ENCODE measurements at regions not wholly inside any gene's neighbourhood (a gene's known extent, or its start where the extent isn't known, plus 50 kb on each side); places are given as distances from the start of the nearest gene placed in this dataset.

GRCh38 chr2:19540739-19541525 is 182.5 kb upstream of the OSR1 start:
- POLR2A ChIA-PET: no interaction called here
- DNase-seq (ENCODE audit: low spot score) (no peak), FAIRE-seq (no peak), ATAC-seq (no peak)
- Histone ChIP-seq H3K4me2 (ENCODE audit: low read depth, low read length) (no peak overlapping the region), H3K9me3 (ENCODE audit: low read length) (no peaks in the 10 kb centered on the region), H3K4me3 (replicated peaks in 1 of 3; ENCODE audit: insufficient read depth in 1 of 3, low read depth in 2 of 3, low read length in 3 of 3) (no peak overlapping the region), H3K79me2 (ENCODE audit: insufficient read depth, low read length) (no peaks in the 10 kb centered on the region), H4K20me1 (ENCODE audit: insufficient read depth, low read length) (no peaks in the 10 kb centered on the region), H3K4me1 (ENCODE audit: insufficient read depth, low read length) (peaks cover 6% of the 10 kb centered on the region; the same call in 1 of the 2 replicates), H3K36me3 (replicated peaks in 1 of 2; ENCODE audit: control insufficient read depth in 1 of 2, insufficient read depth in 2 of 2, low read length in 2 of 2) (no peaks in the 10 kb centered on the region), H3K27ac (ENCODE audit: extremely low read length, insufficient read depth, low read length) (no peak overlapping the region), H2AFZ (ENCODE audit: low read length) (no peak overlapping the region), H3K9ac (ENCODE audit: insufficient read depth, low read depth, low read length) (no peak overlapping the region), H3K27me3 (ENCODE audit: control insufficient read depth in 1 of 2, insufficient read depth in 2 of 2, low read length in 2 of 2) (no peaks in the 10 kb centered on the region)
- BruUV-seq (replicated peaks): no TSS peak
- WGBS (ENCODE audit: low lambda C conversion rate): 67% methylated on average over 7 of the region's 7 CpGs
- TF ChIP-seq ZNF329 (CRISPR knock-in tag; IDR thresholded peaks at IDR 0.05; ENCODE audit: low read depth) (no peak), AHR (CRISPR knock-in tag; IDR thresholded peaks at IDR 0.05) (no peak), ISX (CRISPR knock-in tag; conservative IDR thresholded peaks at IDR 0.05) (no peak), JUND (CRISPR knock-in tag; IDR thresholded peaks at IDR 0.05) (no peak), ZNF564 (CRISPR knock-in tag; IDR thresholded peaks at IDR 0.05) (no peak), NR0B2 (CRISPR knock-in tag; IDR thresholded peaks at IDR 0.05) (no peak), MLXIP (CRISPR knock-in tag; IDR thresholded peaks at IDR 0.05; ENCODE audit: borderline replicate concordance) (no peak), HOMEZ (CRISPR knock-in tag; IDR thresholded peaks at IDR 0.05; ENCODE audit: low read depth) (no peak)
- CTCF ChIA-PET (ENCODE audit: low intra/inter-chr PET ratio, low total read pairs): no interaction called here
- intact Hi-C loops (cut with micrococcal nuclease; ENCODE audit: unreplicated experiment): no loop called here
- in situ Hi-C loops (cut with HindIII; ENCODE audit: extremely low pct_ligation_motif_present, low pct_unique_long_range_greater_than_20kb): no loop called here

Data from HepG2 (cell line).